Stimulated activated CD4-positive, alpha-beta T cell treated with anti-CD3 and anti-CD28 coated beads, TNF-alpha, amount 100 ng/mL, for 48 hours (primary cell): ENCODE measurements at regions not wholly inside any gene's neighbourhood (a gene's known extent, or its start where the extent isn't known, plus 50 kb on each side); places are given as distances from the start of the nearest gene placed in this dataset.
"Not testable (repeated sequence)": the region's sequence is repeated elsewhere in the genome, so short reads cannot be mapped to it uniquely, and the experiment has no call there.

Source experiments
- DNase-seq, 3 donors: peaks; one replicate each; pipeline ENCODE4 v3.0.0-alpha.2; 2020; ENCODE audit warnings: low read depth in 3 of 3

DNA sequence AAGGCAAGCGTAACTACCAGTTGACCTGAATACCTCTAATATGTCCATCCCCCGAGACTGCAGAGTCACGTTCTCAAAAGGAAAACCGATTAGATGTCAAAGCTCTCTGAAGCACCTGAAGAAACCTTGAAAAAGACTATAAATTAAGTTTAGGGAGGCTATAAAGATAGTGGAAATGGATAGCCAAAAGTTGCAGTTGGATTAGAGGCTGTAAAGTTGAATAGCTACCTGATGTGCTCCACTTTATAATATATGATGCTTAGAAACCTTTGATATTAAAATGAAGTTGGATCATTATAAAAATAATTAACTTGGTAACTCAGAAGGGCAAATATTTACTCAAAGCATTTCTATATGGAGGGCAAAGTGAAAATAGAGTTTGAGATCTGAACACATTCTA lies 506.6 kb upstream of the AGA start:
- DNase-seq = no peak

DNA sequence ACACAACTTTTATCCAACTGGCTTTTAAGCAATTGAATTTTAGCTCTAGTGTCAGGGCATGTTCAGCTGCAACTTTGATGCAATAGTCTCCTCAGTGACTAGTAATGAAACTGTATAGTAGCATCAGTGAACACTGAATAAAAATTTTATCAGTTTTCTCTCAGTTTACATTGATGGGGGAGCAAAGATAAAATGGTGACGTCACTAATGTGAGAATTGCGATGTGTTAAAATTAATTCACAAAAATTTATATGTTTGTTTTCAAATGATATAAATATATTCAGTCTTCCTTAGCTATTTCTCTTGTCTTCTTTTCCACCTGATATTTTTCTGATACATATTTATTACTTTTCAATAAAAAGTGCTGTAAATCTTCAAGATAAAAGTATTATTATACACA lies 508.8 kb upstream of the AGA start:
- no peak for DNase-seq

DNA sequence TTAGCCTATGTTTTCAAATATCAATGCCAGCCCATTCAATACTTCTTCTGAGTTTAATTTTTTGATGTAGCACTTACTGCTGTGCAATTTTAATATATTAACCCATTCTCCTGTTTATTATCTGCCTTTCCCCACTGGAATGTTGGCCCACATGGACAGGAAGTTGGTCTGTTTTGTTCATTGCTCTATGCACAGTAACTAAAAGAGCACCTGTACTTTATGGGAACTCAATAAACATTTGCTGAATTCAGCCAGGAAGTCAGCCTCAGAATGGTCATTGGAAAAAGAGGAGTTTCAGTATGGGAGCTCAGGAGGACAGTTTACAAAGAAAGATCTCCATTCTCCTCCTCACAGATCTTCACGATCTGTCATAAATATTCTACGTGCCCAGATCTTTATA lies 510.5 kb upstream of the AGA start:
- DNase-seq = no peak

DNA sequence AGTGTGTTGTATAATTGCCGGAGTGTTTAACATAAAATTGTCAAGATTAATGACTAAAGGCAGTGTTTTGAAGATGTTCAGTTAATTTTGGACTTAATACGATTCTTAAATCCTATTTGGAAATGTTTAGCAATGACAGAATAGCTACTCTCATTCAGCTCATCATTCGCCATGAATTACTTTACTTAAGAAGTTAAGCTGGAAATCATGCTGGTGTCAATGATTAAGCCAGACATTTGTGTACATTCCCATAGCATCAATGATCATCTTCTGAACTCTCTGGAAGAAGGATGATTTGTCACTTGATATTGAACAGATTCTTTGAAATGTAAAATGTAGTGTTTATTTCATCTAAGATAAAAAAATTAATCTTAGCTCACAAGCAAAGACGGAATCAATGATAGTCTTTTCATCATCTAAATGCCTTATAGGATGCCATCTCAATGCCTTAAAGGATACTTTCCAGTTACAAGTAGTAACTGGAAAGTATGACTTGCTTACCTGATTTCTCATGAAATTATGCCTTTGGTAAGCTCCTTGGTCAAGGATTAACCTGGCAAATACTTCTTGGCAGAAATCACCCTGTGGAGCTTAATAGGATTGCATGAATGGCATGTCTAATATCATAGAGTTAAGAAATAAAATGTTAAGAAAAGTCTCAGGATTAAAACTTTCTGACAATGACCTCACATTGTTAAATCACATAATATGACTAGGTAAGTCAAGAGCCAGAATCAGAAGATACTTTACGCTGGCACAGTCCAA lies 515.5 kb upstream of the AGA start:
- no peak for DNase-seq

DNA sequence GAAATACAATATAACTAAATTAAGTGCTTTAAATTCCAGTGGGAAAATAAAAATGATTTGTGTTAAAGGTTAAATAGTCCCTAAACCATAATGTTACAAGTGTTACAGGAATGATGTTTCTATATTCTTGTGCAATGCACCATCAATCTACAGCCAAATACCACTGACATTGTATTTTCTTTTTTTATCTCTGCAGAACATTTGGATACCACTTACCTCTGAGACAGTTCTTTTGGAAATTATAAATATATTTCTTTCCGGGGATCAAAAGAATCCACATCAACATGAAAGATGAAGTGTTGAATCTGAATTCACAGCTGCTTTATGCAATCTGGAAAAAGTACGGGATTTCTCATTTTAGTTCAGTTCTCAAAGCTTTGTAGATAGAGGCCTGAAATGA lies 518.3 kb upstream of the AGA start:
- no peak for DNase-seq

DNA sequence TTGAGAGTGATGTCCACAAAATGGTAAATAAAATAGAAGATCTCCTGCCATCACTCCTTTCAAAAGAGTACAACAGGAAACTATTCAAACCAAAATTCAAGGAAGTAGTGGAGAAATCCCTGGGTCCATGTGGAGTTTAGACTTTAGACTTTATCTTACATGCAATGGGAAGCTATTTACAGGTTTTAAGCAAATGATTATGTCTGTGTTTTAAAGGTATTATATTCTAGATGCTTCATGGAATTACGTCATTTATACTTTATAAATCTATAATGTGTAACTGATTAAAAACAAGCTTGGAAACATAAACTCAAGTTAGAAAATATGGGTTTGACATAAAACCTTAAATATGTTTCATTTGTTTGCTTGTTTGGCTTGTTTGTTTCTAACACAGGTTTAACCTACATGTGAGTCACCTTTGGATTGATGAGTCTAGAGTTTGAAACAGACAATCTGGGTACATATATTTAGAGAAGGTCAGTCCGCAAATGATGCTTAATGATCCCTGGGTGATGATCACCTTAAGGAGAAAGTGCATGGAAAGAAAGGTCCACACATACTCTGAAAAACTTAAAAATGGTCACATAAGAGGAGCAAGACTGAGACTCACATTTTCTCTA lies 519.6 kb upstream of the AGA start:
- no peak for DNase-seq

DNA sequence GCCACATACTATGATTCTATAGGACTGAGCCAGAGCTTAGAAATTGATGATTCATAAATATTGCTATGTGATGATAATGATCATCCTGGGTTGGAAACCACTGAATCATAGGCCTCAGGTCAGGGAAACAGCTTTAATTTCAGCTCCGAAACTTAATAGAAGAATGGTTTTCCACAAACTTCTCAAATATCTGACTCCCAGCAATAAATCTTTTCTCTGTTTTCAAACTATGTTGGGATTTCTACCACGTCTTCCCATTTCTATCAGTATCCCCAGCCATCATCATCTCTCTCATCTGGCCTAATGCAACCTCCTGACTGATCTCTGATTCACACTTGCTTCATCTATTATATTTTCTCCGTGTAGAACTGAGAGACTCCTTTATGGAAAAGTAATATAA lies 521.8 kb upstream of the AGA start:
- DNase-seq = no peak

DNA sequence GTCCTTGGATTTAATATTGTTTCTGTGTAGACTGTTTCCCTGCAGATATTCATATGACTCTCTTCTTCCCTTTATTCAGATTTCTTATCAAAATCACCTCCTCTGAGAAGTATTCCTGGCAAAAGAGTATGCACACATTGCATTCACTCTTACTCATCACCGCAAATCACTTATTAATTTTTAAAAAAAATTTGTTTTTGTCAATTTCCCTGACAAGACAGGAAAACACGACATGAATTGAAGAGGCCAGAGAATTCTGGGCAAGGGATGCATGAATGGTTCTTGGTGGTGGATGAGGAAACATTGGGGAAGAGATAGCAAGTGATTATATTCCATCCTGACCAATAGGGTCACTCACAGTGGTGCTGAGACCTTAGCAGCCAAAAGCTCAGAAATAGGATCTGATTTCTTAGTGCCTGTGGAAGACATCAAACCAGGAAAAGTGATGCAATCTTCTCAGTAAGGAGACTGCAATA lies 522.5 kb upstream of the AGA start:
- DNase-seq = no peak

DNA sequence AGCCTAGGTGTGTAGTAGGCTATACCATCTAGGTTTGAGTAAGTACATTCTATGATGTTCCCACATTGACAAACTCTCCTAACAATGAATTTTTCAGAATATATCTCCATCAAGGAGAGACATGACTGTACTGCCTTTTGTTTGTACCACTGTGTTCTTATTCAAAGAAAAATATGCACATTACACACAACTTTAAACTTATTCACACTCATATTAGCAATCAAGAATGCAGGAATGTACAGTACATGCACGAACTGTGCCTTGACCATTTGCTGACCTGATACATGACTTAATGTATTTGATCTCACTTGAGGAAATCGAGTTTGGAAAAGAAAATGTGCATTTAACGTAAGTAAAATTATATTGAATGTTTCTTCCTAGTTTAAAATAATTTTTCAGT lies 525.1 kb upstream of the AGA start:
- DNase-seq = no peak

DNA sequence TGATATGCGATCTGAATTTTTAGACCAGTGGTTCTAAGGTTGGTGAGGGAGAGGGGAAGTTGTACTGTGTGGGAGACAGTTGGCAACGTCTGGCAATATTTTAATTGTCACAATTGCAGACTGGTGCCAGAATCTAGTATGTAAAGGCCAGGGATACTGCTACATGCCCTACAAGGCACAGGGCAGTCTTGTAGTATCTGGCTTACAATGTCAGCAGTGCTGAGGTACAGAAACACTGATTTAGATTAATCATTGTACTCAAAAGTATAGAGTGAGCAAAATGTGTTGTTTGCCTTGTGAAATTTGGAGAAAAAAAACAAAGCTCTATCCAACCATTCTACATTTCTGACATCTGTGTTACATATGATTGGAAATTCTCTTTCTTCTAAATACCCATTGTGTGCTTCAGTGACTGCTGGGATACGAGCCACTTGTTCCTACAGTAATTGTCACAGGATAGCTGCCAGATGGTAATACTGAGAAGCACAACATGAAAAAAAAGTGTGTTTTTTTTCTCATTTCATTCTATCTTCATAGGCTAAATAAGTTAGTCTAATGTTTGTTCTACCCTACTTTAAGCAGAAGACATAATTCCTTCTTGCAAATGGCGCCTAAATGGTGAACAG lies 526.7 kb upstream of the AGA start:
- no peak for DNase-seq

DNA sequence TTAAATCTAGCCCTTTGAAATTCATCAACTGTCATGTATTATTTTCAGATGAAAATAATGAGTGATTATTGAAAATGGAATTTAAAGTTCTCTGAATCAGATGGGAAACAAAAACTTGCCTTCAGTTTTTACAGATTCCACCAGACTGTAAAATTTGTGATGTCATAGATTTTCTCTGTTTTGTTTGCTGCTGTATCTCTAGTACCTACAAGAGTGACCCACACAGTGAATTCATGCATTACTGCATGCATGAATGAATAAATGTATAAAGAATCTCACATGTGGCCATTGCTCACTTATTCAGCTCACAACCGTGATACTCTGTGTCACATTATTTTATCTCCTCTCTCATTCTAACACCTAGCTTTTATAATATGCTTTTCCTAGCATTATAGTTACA lies 532.2 kb upstream of the AGA start:
- DNase-seq = no peak

DNA sequence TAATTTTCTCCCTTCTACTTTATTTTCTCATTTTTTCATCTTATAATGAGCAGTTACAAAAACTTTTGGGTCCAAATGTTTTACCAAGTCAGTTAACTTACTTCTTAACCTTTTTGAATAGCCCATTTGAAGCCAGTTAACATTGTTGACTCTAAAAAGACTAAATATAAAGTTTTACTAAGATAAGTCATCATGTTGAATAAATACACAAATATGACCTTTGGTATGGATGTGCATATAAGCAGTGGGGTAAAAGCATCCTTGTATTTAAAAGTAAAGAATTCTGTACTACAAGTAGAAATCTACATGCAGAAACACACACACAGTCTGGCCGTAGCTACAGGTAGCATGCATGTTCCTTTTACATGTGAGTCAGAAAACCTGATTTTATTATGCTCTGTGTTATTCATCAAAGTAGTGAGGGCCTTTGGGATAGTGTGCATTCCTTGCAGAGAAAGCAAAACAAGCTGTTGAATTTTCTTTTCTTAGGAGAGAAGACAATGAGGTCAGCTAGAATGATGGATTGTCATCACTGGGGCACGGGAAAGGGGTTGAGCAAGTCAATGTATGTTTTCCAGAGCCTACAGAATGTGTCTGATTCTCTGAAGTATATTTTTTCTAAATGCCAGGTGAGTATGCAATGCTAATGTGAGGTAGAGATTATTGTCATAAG lies 533.2 kb upstream of the AGA start:
- DNase-seq = no peak

DNA sequence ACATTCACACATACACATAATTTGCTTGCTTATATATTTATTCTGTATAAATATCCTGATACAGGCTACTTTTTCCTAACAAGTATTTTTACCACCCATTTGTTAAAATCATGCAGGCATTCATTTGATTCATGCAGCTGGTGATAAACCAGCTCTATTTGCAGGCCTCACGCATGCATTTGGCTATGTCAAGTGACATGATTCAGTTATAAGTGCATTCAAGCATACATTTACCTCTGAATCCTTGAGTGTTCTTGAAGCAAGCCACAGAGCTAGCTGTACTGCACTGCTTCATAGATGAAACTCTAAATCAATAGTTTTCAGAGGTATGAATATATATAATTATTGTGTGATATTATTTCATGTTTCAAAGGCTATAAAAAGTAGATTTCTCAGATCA lies 544.0 kb upstream of the AGA start:
- DNase-seq = no peak

DNA sequence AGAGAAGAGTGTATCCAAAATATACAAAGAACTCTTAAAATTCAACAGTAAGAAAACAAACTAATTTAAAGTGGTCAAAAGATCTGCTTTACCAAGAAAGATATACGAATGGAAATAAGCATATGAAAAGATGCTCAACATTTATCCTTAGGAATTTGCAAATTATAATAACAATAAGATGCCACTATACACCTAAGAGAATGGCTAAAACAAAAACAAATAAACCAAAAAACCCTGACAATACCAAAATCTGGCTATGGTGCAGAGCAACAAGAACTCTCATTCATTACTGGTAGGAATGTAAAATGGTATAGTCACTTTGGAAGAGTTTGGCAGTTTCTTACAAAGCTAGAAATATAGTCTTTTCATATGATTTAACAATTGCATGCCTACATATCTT lies 545.7 kb upstream of the AGA start:
- no peak for DNase-seq

DNA sequence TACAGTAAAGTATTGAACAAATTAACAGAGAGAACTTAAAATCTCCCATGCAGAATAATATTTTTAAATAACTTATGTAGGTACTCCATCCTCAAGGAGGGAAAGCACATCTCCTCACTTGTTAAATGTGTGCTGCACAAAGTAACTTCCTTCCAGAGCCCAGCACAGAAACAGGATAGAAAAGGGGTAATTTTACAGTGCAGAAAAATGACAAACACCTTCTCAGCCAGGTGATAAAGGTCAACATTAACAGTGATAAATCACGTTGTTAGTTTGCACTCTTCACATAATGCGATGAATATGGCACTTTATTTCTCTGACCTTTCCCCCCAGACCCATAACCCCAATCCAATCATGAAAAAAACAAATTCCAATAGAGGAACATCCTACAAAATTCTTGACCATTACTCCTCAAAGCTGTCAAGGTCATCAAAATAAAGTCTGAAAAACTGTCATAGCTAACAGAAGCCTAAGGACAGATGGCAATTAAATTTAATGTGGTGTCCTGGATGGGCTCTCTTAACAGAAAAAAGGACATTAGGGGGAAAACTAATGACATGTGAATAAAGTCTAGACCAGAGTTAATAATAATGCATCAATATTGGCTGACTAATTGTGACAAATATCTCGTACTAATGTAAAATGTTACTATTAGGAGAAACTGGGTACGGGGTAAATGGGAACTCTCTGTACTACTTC lies 547.4 kb upstream of the AGA start:
- DNase-seq = no peak

DNA sequence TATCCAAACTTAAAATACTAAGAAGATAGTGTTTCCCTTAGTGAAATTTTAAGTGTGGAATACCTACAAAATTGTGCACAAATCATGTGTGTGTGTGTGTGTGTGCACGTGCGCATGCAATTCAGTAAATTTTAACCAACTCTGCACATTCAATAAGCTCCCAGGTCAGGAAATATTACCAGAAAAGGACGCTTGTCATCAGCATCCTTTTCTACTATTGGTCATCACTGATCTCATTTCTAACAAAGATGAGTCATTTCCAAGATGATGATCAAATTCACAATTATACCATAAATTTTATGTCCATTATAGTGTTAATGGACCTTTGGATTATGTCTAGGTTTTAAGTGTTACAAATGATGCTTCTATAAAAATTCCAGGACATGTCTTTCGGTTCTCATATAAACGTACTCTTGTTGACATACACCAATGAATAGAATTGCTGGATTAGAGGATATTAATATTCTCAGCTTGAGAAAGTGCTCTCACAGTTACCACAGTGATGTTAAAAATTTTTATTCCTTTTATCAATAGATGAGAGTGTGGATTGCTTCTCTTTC lies 560.9 kb upstream of the AGA start:
- no peak for DNase-seq

DNA sequence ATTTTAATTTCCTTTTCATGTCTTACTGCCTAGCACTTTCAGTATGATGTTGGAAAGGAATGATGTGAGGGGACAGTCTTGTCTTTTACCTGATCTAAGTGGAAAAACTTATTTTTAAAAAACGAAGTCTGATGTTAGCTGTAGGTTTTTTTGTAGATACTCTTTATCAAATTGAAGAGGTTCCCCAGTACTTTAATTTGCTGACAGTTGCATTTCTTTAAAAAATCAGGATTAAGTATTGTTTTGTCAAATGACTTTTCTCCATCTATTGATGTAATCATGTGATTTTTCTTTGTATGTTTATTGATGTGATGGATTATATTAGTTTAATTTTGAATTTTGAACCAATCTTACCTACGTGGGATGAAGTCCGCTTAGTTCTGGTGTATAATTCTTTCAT lies 568.4 kb upstream of the AGA start:
- DNase-seq = no peak

DNA sequence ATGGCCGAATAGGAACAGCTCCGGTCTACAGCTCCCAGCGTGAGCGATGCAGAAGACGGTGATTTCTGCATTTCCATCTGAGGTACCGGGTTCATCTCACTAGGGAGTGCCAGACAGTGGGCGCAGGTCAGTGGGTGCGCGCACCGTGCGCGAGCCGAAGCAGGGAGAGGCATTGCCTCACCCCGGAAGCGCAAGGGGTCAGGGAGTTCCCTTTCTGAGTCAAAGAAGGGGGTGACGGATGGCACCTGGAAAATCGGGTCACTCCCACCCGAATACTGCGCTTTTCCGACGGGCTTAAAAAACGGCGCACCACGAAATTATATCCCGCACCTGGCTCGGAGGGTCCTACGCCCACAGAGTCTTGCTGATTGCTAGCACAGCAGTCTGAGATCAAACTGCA lies 572.8 kb upstream of the AGA start:
- not testable (repeated sequence) for DNase-seq

DNA sequence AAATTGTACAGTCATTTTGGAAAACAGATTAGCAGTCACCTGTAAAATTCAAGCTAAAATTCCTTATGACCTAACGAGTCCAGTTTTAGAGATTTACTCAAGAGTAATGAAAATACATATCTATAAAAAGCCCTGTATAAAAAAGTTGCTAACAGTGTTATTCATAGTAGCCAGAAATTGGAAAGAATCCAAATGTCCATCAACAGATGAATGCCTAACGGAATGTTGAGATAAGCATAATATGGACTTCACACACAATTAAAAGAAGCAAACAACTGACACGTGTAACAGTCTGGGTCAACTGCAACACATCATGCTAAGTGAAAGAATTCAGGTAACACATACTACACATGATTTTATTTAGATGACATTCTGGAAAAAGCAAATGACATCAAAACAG lies 584.8 kb upstream of the AGA start:
- no peak for DNase-seq

DNA sequence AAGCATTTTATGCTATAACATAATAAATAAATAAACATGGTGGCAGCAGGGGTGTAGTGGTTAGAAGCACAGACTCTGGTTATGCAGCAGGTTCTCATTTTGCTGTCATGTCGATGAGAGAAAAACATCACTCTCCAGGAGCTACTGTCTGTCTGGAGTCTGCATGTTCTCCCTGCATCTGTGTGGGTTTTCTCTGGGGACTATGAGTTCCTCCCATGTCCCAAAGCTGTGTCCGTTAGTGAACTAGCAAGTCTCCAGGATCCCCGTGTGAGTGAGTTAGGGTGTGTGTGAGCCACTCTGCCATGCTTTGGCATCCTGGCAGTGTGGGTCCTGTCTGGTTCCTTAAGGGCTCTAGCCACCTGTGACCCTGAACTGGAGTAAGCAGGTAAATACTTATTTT lies 585.6 kb upstream of the AGA start:
- no peak for DNase-seq

DNA sequence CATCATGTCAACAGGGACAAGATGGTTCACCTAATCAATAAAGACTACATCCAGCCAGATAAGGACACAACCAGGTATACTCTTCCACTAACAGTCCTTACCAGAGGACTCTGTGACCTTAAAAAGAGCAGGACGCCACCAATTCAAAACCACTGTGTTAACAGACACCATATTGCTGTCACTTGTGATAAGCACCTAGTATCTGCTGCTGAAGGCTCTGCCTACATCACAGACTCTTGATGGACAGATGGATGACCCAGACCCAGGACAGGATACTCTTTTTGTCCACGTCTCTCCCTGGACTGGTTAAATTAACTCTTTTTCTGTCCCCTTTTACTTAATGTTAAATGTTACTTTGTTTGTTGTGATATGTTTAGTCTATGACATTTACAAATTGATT lies 586.2 kb upstream of the AGA start:
- DNase-seq = no peak
